ENCODE measurements at regions not wholly inside any gene's neighbourhood (a gene's known extent, or its start where the extent isn't known, plus 50 kb on each side); places are given as distances from the start of the nearest gene placed in this dataset.

DNA sequence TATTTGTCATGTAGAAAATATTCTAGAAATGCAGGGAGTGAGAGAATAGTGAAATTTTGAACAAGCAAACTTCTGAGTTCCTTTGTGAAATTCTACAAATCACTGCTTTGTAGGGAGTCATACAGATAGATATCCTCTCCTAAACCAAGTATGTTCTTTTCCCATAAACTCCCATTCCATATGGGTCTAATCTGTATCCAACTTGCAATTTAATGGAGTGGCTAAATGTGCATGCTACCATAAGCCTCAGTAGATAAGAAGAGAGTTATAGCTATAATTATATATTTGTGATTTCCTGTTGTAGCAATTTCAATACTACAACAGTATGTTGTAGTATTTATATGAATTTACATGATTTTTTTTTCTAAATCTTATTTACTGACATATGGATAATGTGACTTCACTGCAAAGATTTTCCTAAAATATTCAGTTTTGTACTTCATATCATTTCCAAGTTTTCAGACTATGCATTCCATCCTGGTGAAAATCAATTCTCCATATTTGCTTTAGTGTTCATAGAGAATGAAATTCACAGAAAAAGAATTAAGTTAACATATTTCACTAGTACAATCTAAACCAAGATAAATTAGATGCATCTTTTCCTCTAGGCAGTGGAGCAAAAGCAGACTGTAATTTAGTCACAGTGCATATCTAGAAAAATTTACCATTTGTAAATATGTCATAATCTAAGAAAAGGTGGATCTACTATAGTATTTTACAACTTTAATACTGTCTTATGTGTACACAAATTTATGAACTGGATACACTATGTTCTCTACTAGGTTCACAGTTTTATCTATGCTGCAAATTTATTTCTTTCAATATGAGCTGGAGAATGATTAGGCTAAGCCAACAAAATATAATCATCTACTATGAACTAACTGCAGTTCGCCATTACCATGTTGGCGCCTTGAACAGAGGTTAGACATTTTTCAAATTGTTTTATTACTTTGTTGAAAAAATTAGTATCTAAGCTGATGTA is 372.9 kb upstream of the NDST3 start:
- H3K36me3 ChIP-seq (ENCODE audit: insufficient read depth, low read length), result no peaks in the 10 kb centered on the region
- TF ChIP-seq EZH2 (IDR thresholded peaks at IDR 0.05; ENCODE audit: borderline replicate concordance, insufficient read depth, low read length, poor library complexity, severe bottlenecking) (no peak), EP300 (conservative IDR thresholded peaks at IDR 0.05; ENCODE audit: poor library complexity, severe bottlenecking) (no peak), CTCF (IDR thresholded peaks at IDR 0.05; ENCODE audit: poor library complexity, severe bottlenecking) (no peak), TAF1 (IDR thresholded peaks at IDR 0.05; ENCODE audit: low read depth) (no peak), RAD21 (conservative IDR thresholded peaks at IDR 0.05) (no peak), POLR2AphosphoS5 (IDR thresholded peaks at IDR 0.05) (no peak), SMC3 (conservative IDR thresholded peaks at IDR 0.05; ENCODE audit: poor library complexity) (no peak), MXI1 (conservative IDR thresholded peaks at IDR 0.05; ENCODE audit: poor library complexity, severe bottlenecking) (no peak)
- TF ChIP-seq, protein P1, sequence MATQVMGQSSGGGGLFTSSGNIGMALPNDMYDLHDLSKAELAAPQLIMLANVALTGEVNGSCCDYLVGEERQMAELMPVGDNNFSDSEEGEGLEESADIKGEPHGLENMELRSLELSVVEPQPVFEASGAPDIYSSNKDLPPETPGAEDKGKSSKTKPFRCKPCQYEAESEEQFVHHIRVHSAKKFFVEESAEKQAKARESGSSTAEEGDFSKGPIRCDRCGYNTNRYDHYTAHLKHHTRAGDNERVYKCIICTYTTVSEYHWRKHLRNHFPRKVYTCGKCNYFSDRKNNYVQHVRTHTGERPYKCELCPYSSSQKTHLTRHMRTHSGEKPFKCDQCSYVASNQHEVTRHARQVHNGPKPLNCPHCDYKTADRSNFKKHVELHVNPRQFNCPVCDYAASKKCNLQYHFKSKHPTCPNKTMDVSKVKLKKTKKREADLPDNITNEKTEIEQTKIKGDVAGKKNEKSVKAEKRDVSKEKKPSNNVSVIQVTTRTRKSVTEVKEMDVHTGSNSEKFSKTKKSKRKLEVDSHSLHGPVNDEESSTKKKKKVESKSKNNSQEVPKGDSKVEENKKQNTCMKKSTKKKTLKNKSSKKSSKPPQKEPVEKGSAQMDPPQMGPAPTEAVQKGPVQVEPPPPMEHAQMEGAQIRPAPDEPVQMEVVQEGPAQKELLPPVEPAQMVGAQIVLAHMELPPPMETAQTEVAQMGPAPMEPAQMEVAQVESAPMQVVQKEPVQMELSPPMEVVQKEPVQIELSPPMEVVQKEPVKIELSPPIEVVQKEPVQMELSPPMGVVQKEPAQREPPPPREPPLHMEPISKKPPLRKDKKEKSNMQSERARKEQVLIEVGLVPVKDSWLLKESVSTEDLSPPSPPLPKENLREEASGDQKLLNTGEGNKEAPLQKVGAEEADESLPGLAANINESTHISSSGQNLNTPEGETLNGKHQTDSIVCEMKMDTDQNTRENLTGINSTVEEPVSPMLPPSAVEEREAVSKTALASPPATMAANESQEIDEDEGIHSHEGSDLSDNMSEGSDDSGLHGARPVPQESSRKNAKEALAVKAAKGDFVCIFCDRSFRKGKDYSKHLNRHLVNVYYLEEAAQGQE (IDR thresholded peaks at IDR 0.05; ENCODE audit: borderline replicate concordance), result no peak
- no peak overlapping the region for H3K27ac ChIP-seq (ENCODE audit: low read length)
- no peak overlapping the region for H3K9ac ChIP-seq (ENCODE audit: low read length)
- no peaks in the 10 kb centered on the region for H3K9me2 ChIP-seq (ENCODE audit: insufficient read depth, low read length)
- H2AFZ ChIP-seq (ENCODE audit: low read depth, low read length), result no peak overlapping the region
- no peaks in the 10 kb centered on the region for H3K79me2 ChIP-seq (replicated peaks; ENCODE audit: insufficient read depth, low read length)
- H3K4me3 ChIP-seq (ENCODE audit: low read length), result no peak overlapping the region
- H3K9me3 ChIP-seq (ENCODE audit: low read length), result no peaks in the 10 kb centered on the region
- no peak overlapping the region for H3K4me2 ChIP-seq (ENCODE audit: low read length)
- H3K27me3 ChIP-seq (ENCODE audit: insufficient read depth, low read depth, low read length), result no peaks in the 10 kb centered on the region
- no peaks in the 10 kb centered on the region for H3F3A ChIP-seq (ENCODE audit: insufficient read depth, low read length, poor library complexity, severe bottlenecking)
- no peaks in the 10 kb centered on the region for H4K20me1 ChIP-seq (ENCODE audit: insufficient read depth)

DNA sequence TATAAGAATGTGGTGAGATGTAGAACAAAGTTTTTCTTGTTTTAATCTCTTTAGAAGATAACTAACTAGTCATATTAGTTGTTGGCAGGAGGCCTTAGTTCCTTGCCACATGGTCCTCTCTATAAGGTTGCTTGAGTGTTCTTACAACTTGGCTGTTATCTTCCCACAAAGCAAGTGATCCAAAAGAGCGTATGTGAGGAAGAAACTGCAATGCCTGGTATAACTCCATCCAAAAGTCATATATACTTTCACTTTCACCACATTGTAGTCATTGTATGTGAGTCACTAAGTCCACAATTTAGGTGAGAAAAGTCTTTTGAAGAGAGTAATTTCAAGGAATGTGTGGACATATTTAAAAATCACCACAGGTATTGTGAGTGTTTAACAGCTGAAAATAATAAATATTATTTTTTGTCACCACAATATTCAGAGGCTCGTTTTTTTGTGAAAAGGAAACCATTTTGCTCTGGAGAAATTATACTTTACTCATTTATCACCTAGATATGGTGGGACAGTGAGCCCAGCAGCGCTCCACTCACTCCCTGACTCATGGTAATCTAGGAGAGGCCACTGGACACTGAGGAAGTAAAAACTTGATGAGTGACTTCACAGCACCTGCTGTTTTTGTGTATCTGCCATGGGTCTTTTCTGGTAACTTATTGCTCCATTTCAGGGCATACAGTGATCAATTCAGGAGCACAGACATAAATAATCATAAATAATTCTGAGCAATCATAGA is 369.4 kb upstream of the NDST3 start:
- no peaks in the 10 kb centered on the region for H3K9me3 ChIP-seq (ENCODE audit: low read length)
- no peak overlapping the region for H3K4me3 ChIP-seq (ENCODE audit: low read length)
- no peaks in the 10 kb centered on the region for H3F3A ChIP-seq (ENCODE audit: insufficient read depth, low read length, poor library complexity, severe bottlenecking)
- H3K9me2 ChIP-seq (ENCODE audit: insufficient read depth, low read length), result no peaks in the 10 kb centered on the region
- no peaks in the 10 kb centered on the region for H3K27me3 ChIP-seq (ENCODE audit: insufficient read depth, low read depth, low read length)
- no peak overlapping the region for H3K27ac ChIP-seq (ENCODE audit: low read length)
- H2AFZ ChIP-seq (ENCODE audit: low read depth, low read length), result no peak overlapping the region
- H3K4me2 ChIP-seq (ENCODE audit: low read length), result no peak overlapping the region
- no peaks in the 10 kb centered on the region for H4K20me1 ChIP-seq (ENCODE audit: insufficient read depth)
- no peaks in the 10 kb centered on the region for H3K79me2 ChIP-seq (replicated peaks; ENCODE audit: insufficient read depth, low read length)
- no peak overlapping the region for H3K9ac ChIP-seq (ENCODE audit: low read length)
- no peaks in the 10 kb centered on the region for H3K36me3 ChIP-seq (ENCODE audit: insufficient read depth, low read length)
- no peak for TF ChIP-seq EZH2 (IDR thresholded peaks at IDR 0.05; ENCODE audit: borderline replicate concordance, insufficient read depth, low read length, poor library complexity, severe bottlenecking)
- TF ChIP-seq SMC3 (conservative IDR thresholded peaks at IDR 0.05; ENCODE audit: poor library complexity), result no peak
- TF ChIP-seq TAF1 (IDR thresholded peaks at IDR 0.05; ENCODE audit: low read depth), result no peak
- no peak for TF ChIP-seq RAD21 (conservative IDR thresholded peaks at IDR 0.05)
- no peak for TF ChIP-seq MXI1 (conservative IDR thresholded peaks at IDR 0.05; ENCODE audit: poor library complexity, severe bottlenecking)
- TF ChIP-seq, protein P1 (IDR thresholded peaks at IDR 0.05; ENCODE audit: borderline replicate concordance), result no peak
- TF ChIP-seq EP300 (conservative IDR thresholded peaks at IDR 0.05; ENCODE audit: poor library complexity, severe bottlenecking), result no peak
- no peak for TF ChIP-seq POLR2AphosphoS5 (IDR thresholded peaks at IDR 0.05)
- no peak for TF ChIP-seq CTCF (IDR thresholded peaks at IDR 0.05; ENCODE audit: poor library complexity, severe bottlenecking)
